GM10266 (cell line): ENCODE measurements at regions not wholly inside any gene's neighbourhood (a gene's known extent, or its start where the extent isn't known, plus 50 kb on each side); places are given as distances from the start of the nearest gene placed in this dataset.

Source experiments
- DNase-seq: peaks from one replicate; pipeline ENCODE4 v3.0.0; 2012; ENCODE audit errors: extremely low spot score
- CTCF ChIP-seq: IDR thresholded peaks from 2 replicates; pipeline ENCODE4 v1.5.1; 2012; ENCODE audit warnings: mild to moderate bottlenecking, low read depth; ENCODE audit not compliant: control insufficient read depth, insufficient read depth; ENCODE audit errors: missing control alignments

DNA sequence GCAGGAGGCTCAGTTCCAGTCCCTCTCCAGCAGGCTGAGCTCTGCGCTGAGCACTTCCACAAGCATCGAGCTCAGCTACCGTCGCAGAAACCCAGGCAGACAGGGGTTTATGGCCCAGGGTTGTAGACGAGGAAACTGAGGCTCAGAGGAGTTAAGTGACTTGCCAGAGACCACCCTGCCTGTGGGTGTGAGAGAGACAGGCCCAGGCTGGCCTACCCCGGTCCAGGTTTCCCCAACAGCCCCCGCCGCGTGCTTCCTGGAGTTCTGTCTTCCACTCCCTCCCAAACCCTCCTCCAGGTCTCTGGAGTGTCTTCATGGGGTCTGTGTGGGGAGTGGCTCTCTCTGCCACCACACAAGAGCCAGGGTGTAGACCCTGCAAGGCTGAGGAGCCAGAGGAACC lies 615.9 kb downstream of the PTPRU start:
- no peak for TF ChIP-seq CTCF
- no peak for DNase-seq

- no peak for TF ChIP-seq CTCF
- no peak for DNase-seq
Measured at GRCh38 chr1:29851691-29852090, 615.4 kb downstream of the PTPRU start.

GRCh38 chr1:29849991-29850757 lies 613.9 kb downstream of the PTPRU start:
- no peak for TF ChIP-seq CTCF
- no peak for DNase-seq

DNA sequence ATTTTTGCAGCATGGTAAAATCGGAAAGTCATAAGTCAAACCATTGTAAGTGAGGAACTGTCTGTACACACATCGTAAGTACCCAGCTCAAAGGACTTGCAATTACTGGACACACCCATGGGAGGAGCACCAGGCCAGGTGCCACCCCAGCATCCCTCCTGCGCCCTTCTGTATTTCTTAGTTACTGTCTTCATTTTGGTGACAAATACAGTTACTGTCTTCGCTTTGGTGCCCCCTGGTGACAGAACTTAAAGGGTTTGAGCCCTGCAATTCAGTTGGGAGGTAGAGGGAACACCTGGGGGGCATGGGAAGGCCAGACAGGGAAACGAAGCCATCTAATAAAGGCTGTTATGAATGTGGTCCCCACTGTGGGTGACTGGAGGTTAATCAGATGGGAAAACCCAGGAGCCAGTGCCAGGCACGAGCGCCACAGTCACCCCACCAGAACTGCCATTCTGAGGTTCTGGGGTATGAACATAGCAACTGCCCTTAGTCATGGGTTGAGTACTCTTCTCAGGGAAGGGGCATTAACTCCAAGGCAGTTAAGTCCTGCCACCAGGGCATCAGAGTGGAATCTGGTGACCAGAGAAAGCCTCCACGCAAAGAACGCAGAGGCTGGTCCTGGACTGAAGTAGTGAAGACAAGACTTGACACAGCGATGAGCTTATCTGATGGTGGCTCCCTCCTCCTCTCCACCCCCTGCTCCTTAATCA lies 612.9 kb downstream of the PTPRU start:
- TF ChIP-seq CTCF = peak; percentile 51
- peak; percentile 25 for DNase-seq

DNA sequence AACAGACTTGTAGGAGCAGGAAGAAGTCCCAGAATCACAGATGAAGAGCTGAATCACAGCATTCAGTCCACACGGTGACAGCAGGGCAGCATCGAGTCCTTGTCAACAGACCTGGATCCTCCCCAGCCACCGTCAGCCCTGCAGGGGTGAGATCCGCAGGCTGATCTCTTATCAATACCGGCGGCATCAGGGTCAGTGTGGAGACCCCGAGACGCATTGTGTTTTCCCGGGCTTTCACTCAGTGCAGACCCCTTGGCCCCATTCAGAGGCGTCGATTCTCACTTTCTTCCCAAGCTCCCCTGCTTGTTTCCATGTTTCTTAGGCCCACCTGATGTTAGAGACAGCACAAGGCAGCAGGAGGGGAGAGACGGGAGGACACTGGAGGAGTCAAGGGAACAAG lies 609.6 kb downstream of the PTPRU start:
- DNase-seq = no peak
- TF ChIP-seq CTCF = no peak

DNA sequence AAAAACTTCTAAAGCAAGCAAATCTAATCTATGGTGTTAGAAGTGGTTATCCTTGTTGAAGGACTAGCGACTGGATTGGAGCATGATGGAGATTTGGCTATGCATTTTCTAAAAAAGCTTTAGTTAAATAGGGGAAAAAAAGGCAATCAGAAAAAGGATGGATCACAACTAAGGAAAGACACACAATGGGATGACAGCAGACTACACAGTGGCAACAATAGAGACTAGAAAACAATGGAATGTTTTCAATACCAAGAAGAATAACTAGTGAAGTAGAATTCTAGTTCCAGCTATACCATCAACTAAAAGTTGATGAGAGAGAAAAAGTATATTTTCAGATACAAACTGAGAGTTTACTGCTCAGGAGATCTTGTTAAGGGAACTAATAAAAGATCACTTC lies 605.8 kb downstream of the PTPRU start:
- DNase-seq = no peak
- TF ChIP-seq CTCF = no peak

- no peak for TF ChIP-seq CTCF
- no peak for DNase-seq
Measured at GRCh38 chr1:29839726-29840125, 603.4 kb downstream of the PTPRU start.
